ENCODE measurements at regions not wholly inside any gene's neighbourhood (a gene's known extent, or its start where the extent isn't known, plus 50 kb on each side); places are given as distances from the start of the nearest gene placed in this dataset.

- TF ChIP-seq POLR2AphosphoS5 (IDR thresholded peaks at IDR 0.05; ENCODE audit: low read depth, low read length) (no peak), SIN3A (IDR thresholded peaks at IDR 0.05; ENCODE audit: low read depth) (no peak), EZH2 (IDR thresholded peaks at IDR 0.05) (no peak)
- TF ChIP-seq, protein P1, sequence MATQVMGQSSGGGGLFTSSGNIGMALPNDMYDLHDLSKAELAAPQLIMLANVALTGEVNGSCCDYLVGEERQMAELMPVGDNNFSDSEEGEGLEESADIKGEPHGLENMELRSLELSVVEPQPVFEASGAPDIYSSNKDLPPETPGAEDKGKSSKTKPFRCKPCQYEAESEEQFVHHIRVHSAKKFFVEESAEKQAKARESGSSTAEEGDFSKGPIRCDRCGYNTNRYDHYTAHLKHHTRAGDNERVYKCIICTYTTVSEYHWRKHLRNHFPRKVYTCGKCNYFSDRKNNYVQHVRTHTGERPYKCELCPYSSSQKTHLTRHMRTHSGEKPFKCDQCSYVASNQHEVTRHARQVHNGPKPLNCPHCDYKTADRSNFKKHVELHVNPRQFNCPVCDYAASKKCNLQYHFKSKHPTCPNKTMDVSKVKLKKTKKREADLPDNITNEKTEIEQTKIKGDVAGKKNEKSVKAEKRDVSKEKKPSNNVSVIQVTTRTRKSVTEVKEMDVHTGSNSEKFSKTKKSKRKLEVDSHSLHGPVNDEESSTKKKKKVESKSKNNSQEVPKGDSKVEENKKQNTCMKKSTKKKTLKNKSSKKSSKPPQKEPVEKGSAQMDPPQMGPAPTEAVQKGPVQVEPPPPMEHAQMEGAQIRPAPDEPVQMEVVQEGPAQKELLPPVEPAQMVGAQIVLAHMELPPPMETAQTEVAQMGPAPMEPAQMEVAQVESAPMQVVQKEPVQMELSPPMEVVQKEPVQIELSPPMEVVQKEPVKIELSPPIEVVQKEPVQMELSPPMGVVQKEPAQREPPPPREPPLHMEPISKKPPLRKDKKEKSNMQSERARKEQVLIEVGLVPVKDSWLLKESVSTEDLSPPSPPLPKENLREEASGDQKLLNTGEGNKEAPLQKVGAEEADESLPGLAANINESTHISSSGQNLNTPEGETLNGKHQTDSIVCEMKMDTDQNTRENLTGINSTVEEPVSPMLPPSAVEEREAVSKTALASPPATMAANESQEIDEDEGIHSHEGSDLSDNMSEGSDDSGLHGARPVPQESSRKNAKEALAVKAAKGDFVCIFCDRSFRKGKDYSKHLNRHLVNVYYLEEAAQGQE (IDR thresholded peaks at IDR 0.05; ENCODE audit: low read depth): no peak
Observed at GRCh38 chr2:43019025-43019367, 207.4 kb downstream of the ZFP36L2 start (continued).

DNA sequence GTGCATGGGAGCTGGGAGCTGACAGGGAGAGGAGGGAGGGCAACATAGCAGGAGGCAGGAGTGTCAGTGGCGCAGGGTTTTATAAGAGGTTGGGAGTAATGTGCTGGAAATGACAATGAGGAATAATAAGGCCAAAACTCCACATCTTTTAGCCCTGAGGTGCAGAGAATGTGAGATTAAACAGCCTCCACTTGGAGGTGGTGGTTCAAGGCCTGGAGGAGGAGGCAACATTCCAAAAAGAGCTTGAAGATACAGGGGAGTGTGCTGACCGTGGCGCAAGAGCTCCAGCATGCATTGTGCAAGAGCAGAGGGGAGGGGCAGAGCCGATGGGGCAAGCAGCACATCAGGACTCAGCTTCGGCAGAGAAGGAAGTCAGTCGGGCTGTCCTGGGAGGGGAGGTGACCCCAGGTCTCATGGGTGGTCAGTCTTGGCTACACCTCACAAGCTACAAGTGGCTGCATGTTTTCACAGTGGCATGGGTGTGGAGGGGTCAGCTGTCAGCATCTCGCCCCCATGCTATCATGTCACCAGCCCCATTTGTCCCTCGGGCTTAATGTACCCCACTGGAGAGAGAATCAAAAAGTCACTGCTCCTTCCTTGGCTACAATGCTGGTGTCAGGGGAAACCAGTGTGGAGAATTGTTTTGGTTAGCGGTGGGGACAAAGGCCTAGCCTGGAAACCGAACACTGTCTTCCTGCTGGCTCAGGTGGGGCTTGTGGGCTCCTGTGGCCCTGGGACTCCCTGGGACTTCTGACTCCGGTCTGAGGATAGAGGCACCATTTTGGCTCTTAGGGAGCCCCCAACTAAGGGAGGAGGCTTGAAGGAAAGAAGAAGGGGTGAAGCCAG is 208.0 kb downstream of the ZFP36L2 start:
- no peak overlapping the region for H2AFZ ChIP-seq (ENCODE audit: low read depth, low read length, poor library complexity, severe bottlenecking)
- peaks cover 0 to 11% of the 10 kb centered on the region in 2 experiments; a peak in 3 of 4 replicates for H3K9me3 ChIP-seq (ENCODE audit: control insufficient read depth in 1 of 2, insufficient read depth in 1 of 2, low read depth in 1 of 2, low read length in 2 of 2)
- no peak overlapping the region for H3K4me3 ChIP-seq (replicated peaks in 1 of 2; ENCODE audit: low read depth in 1 of 2, low read length in 2 of 2)
- H4K20me1 ChIP-seq (ENCODE audit: insufficient read depth): no peaks in the 10 kb centered on the region
- RAD21 ChIA-PET (ENCODE audit: low non-redundant PET in 1 of 2, low total read pairs in 2 of 2, uncharacterized antibody in 2 of 2, unreplicated experiment in 2 of 2): no interaction called here
- H3K9me2 ChIP-seq (ENCODE audit: insufficient read depth): no peaks in the 10 kb centered on the region
- intact Hi-C loops (cut with micrococcal nuclease): no loop called here
- POLR2A ChIA-PET: no interaction called here
- no peak overlapping the region for H3K9ac ChIP-seq (ENCODE audit: low read length)
- CTCF ChIA-PET: no interaction called here
- no peaks in the 10 kb centered on the region for H3K79me2 ChIP-seq (ENCODE audit: insufficient read depth, low read length)
- H3K27me3 ChIP-seq (ENCODE audit: insufficient read depth, low read length): no peaks in the 10 kb centered on the region
- TF ChIP-seq YY1 (IDR thresholded peaks at IDR 0.05; ENCODE audit: extremely low read depth, insufficient replicate concordance, low read depth, low read length): no peak
- TF ChIP-seq POLR2AphosphoS5 (IDR thresholded peaks at IDR 0.05; ENCODE audit: low read depth, low read length): no peak
- TF ChIP-seq POLR2A (IDR thresholded peaks at IDR 0.05; ENCODE audit: borderline replicate concordance, extremely low read depth, insufficient read depth, insufficient read length): no peak
- TF ChIP-seq, protein P1 (IDR thresholded peaks at IDR 0.05; ENCODE audit: low read depth): no peak
- TF ChIP-seq ZFX (IDR thresholded peaks at IDR 0.05): no peak
- no peak for TF ChIP-seq TCF7L2 (IDR thresholded peaks at IDR 0.05; ENCODE audit: borderline replicate concordance, extremely low read depth, insufficient read depth, insufficient read length)
- TF ChIP-seq, protein P2, sequence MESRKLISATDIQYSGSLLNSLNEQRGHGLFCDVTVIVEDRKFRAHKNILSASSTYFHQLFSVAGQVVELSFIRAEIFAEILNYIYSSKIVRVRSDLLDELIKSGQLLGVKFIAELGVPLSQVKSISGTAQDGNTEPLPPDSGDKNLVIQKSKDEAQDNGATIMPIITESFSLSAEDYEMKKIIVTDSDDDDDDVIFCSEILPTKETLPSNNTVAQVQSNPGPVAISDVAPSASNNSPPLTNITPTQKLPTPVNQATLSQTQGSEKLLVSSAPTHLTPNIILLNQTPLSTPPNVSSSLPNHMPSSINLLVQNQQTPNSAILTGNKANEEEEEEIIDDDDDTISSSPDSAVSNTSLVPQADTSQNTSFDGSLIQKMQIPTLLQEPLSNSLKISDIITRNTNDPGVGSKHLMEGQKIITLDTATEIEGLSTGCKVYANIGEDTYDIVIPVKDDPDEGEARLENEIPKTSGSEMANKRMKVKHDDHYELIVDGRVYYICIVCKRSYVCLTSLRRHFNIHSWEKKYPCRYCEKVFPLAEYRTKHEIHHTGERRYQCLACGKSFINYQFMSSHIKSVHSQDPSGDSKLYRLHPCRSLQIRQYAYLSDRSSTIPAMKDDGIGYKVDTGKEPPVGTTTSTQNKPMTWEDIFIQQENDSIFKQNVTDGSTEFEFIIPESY (IDR thresholded peaks at IDR 0.05; ENCODE audit: extremely low read depth, insufficient replicate concordance, low read length): no peak
- no peak for TF ChIP-seq RAD21 (IDR thresholded peaks at IDR 0.05; ENCODE audit: low read depth)
- no peak for TF ChIP-seq FOSL1 (IDR thresholded peaks at IDR 0.05; ENCODE audit: low read depth)
- H3K4me2 ChIP-seq (ENCODE audit: low read length): no peak overlapping the region
- ATAC-seq (no peak), DNase-seq (ENCODE audit: low read depth, low spot score) (no peak)
- no peaks in the 10 kb centered on the region for H3K4me1 ChIP-seq (ENCODE audit: control insufficient read depth in 1 of 2, insufficient read depth in 2 of 2, low read length in 2 of 2)
- no peaks in the 10 kb centered on the region for H3K36me3 ChIP-seq (ENCODE audit: control insufficient read depth in 1 of 2, insufficient read depth in 2 of 2, low read length in 2 of 2)
- H3K27ac ChIP-seq (ENCODE audit: low read depth, low read length): no peak overlapping the region
- no TSS peak for BruUV-seq (replicated peaks)
